H9 (cell line): ENCODE measurements at regions not wholly inside any gene's neighbourhood (a gene's known extent, or its start where the extent isn't known, plus 50 kb on each side); places are given as distances from the start of the nearest gene placed in this dataset.

Experiments
- DNase-seq: peaks from one replicate; pipeline ENCODE4 v3.0.0-alpha.2; 2017
- H2AFZ ChIP-seq: one replicate; pipeline ENCODE4 v1.6.1; 2013; ENCODE audit warnings: mild to moderate bottlenecking, low read length, control low read depth, moderate library complexity
- H2AK5ac ChIP-seq: 2 replicates; pipeline ENCODE4 v1.6.1; 2013; ENCODE audit warnings: low read length, control low read depth, mixed read lengths; ENCODE audit not compliant: insufficient read length
- H2BK120ac ChIP-seq: one replicate; pipeline ENCODE4 v1.6.1; 2013; ENCODE audit warnings: low read depth, mild to moderate bottlenecking, low read length, control low read depth, inconsistent platforms; ENCODE audit not compliant: poor library complexity, severe bottlenecking
- H2BK12ac ChIP-seq: 2 replicates; pipeline ENCODE4 v1.6.1; 2013; ENCODE audit warnings: low read length, control low read depth, mixed read lengths, low read depth; ENCODE audit not compliant: insufficient read length
- H2BK15ac ChIP-seq: 2 replicates; pipeline ENCODE4 v1.6.1; 2013; ENCODE audit warnings: low read depth, low read length, control low read depth
- H2BK20ac ChIP-seq: one replicate; pipeline ENCODE4 v1.6.1; 2013; ENCODE audit warnings: low read depth, mild to moderate bottlenecking, low read length, control low read depth, inconsistent platforms; ENCODE audit not compliant: poor library complexity, severe bottlenecking
- H2BK5ac ChIP-seq: 2 replicates; pipeline ENCODE4 v1.6.1; 2013; ENCODE audit warnings: low read length, control low read depth, mixed read lengths; ENCODE audit not compliant: insufficient read length
- H3K14ac ChIP-seq: 2 replicates; pipeline ENCODE4 v1.6.1; 2013; ENCODE audit warnings: low read length, control low read depth; ENCODE audit not compliant: insufficient read depth
- H3K18ac ChIP-seq: 2 replicates; pipeline ENCODE4 v1.6.1; 2013; ENCODE audit warnings: low read depth, mild to moderate bottlenecking, mixed read lengths, low read length, control low read depth; ENCODE audit not compliant: insufficient read length
- H3K23ac ChIP-seq: 2 replicates; pipeline ENCODE4 v1.6.1; 2013; ENCODE audit warnings: low read length, control low read depth, mixed read lengths, low read depth; ENCODE audit not compliant: insufficient read length
- H3K23me2 ChIP-seq: 2 replicates; pipeline ENCODE4 v1.6.1; 2013; ENCODE audit warnings: low read depth, mild to moderate bottlenecking, mixed read lengths, low read length, control low read depth; ENCODE audit not compliant: insufficient read length, poor library complexity, severe bottlenecking
- H3K27ac ChIP-seq: 2 replicates; pipeline ENCODE4 v1.5.1; 2013; ENCODE audit warnings: low read length, control low read depth, mixed read lengths, low read depth; ENCODE audit not compliant: insufficient read length
- H3K27me3 ChIP-seq: 2 replicates; pipeline ENCODE4 v1.6.1; 2013; ENCODE audit warnings: low read length, control low read depth, inconsistent platforms; ENCODE audit not compliant: insufficient read depth
- H3K4ac ChIP-seq: 2 replicates; pipeline ENCODE4 v1.6.1; 2013; ENCODE audit warnings: low read depth, mild to moderate bottlenecking, control low read depth, inconsistent platforms, low read length, moderate library complexity
- H3K4me1 ChIP-seq: 2 replicates; pipeline ENCODE4 v1.6.1; 2013; ENCODE audit warnings: low read length, control low read depth, inconsistent platforms; ENCODE audit not compliant: insufficient read depth
- H3K4me2 ChIP-seq: 2 replicates; pipeline ENCODE4 v1.6.1; 2013; ENCODE audit warnings: low read length, control low read depth, mixed read lengths; ENCODE audit not compliant: insufficient read length, insufficient read depth
- H3K56ac ChIP-seq: 2 replicates; pipeline ENCODE4 v1.6.1; 2013; ENCODE audit warnings: low read depth, mild to moderate bottlenecking, mixed read lengths, low read length, control low read depth; ENCODE audit not compliant: insufficient read length
- H3K79me1 ChIP-seq: 2 replicates; pipeline ENCODE4 v1.6.1; 2013; ENCODE audit warnings: low read depth, mild to moderate bottlenecking, moderate library complexity, low read length, control low read depth, inconsistent platforms; ENCODE audit not compliant: insufficient read depth, poor library complexity, severe bottlenecking
- H3K79me2 ChIP-seq: 2 replicates; pipeline ENCODE4 v1.6.1; 2013; ENCODE audit warnings: low read length, control low read depth, inconsistent platforms; ENCODE audit not compliant: insufficient read depth
- H3K9ac ChIP-seq: 2 replicates; pipeline ENCODE4 v1.6.1; 2013; ENCODE audit warnings: low read length, control low read depth, mixed read lengths; ENCODE audit not compliant: insufficient read length; ENCODE audit errors: extremely low read depth
- H3K9me3 ChIP-seq: one replicate; pipeline ENCODE4 v1.6.1; 2013; ENCODE audit warnings: low read depth, low read length, inconsistent platforms; ENCODE audit not compliant: control insufficient read depth
- H3T11ph ChIP-seq: one replicate; pipeline ENCODE4 v1.6.1; 2013; ENCODE audit warnings: mild to moderate bottlenecking, low read length, control low read depth, inconsistent platforms
- H4K20me1 ChIP-seq: one replicate; pipeline ENCODE4 v1.6.1; 2013; ENCODE audit not compliant: control insufficient read depth, insufficient read length, insufficient read depth
- H4K5ac ChIP-seq: 2 replicates; pipeline ENCODE4 v1.6.1; 2013; ENCODE audit warnings: low read depth, mild to moderate bottlenecking, mixed read lengths, low read length, control low read depth; ENCODE audit not compliant: insufficient read length
- H4K8ac ChIP-seq: replicated peaks from 2 replicates; pipeline ENCODE4 v1.6.1; 2013; ENCODE audit warnings: low read length, control low read depth, mixed read lengths, low read depth; ENCODE audit not compliant: insufficient read length
- H4K91ac ChIP-seq: 2 replicates; pipeline ENCODE4 v1.6.1; 2013; ENCODE audit warnings: low read depth, mild to moderate bottlenecking, moderate library complexity, mixed read lengths, low read length, control low read depth; ENCODE audit not compliant: insufficient read length
- H3K27ac Mint-ChIP-seq, 3 experiments: 2 replicates in 2 of 3; 3 replicates in 1 of 3; pipeline ENCODE4 v1.8.0; 2020 to 2021; ENCODE audit warnings: mixed read lengths in 3 of 3, mild to moderate bottlenecking in 1 of 3, moderate library complexity in 1 of 3
- H3K27me3 Mint-ChIP-seq: 2 replicates; pipeline ENCODE4 v1.8.0; 2021; ENCODE audit warnings: low read depth, mild to moderate bottlenecking, moderate library complexity, mixed read lengths
- H3K36me3 Mint-ChIP-seq, 3 experiments: 2 replicates in 2 of 3; 3 replicates in 1 of 3; pipeline ENCODE4 v1.8.0; 2020 to 2021; ENCODE audit warnings: low read depth in 3 of 3, mixed read lengths in 3 of 3; ENCODE audit not compliant: insufficient read depth in 1 of 3
- H3K4me1 Mint-ChIP-seq, 2 experiments: 2 replicates each; pipeline ENCODE4 v1.8.0; 2020; ENCODE audit warnings: mixed read lengths in 2 of 2
- H3K4me3 Mint-ChIP-seq, 2 experiments: 2 replicates in 1 of 2; 3 replicates in 1 of 2; pipeline ENCODE4 v1.8.0; 2020 to 2021; ENCODE audit warnings: mild to moderate bottlenecking in 2 of 2, mixed read lengths in 2 of 2, moderate library complexity in 1 of 2
- H3K9me3 Mint-ChIP-seq, 2 experiments: 2 replicates in 1 of 2; 3 replicates in 1 of 2; pipeline ENCODE4 v1.8.0; 2020; ENCODE audit warnings: mild to moderate bottlenecking in 2 of 2, mixed read lengths in 2 of 2, moderate library complexity in 1 of 2
- WGBS: extraction: QIAGEN DNeasy Blood & Tissue Kit; methylation state at CpG from one replicate; pipeline ENCODE4 v1.1.7; 2013; ENCODE audit warnings: missing lambda C conversion rate, low lambda C conversion rate, mixed read lengths; ENCODE audit not compliant: insufficient read length; ENCODE audit errors: extremely low coverage; 5-methylcytosine and 5-hydroxymethylcytosine counted together
- TF ChIP-seq, protein P1 (sequence below): fragments of 200-600 bp; sonication (generic); conservative IDR thresholded peaks from 3 replicates; pipeline ENCODE4 v1.8.0; 2021; ENCODE audit warnings: antibody characterized with exemption, mild to moderate bottlenecking

DNA sequence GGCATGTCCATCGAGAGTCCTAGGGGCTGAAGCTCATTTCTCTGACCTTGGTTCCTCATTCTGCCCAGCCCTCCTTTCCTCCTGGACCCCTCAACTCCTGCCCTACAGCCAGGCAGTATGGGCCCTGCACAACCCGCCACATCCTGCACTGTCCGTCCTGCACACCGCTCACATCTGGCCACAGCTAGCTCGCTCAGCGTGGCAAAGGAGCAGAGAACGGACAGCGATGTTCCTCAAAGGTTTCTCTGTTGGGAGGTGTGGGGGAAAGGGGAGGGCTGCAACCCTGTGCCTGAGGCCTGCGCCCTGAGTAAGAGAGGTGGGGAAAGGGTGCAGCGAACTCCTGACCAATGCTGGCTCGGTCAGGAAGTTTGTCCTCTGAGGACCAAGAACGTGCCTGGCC lies 90.1 kb downstream of the PXDC1 start:
- Mint-ChIP-seq H3K9me3 (no peaks in the 10 kb centered on the region), H3K27ac (no peak overlapping the region)
- H2BK120ac ChIP-seq = no peak overlapping the region

More for the DNA sequence above, 90.1 kb downstream of the PXDC1 start:
- TF ChIP-seq, protein P1, sequence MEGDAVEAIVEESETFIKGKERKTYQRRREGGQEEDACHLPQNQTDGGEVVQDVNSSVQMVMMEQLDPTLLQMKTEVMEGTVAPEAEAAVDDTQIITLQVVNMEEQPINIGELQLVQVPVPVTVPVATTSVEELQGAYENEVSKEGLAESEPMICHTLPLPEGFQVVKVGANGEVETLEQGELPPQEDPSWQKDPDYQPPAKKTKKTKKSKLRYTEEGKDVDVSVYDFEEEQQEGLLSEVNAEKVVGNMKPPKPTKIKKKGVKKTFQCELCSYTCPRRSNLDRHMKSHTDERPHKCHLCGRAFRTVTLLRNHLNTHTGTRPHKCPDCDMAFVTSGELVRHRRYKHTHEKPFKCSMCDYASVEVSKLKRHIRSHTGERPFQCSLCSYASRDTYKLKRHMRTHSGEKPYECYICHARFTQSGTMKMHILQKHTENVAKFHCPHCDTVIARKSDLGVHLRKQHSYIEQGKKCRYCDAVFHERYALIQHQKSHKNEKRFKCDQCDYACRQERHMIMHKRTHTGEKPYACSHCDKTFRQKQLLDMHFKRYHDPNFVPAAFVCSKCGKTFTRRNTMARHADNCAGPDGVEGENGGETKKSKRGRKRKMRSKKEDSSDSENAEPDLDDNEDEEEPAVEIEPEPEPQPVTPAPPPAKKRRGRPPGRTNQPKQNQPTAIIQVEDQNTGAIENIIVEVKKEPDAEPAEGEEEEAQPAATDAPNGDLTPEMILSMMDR = no peak
- Histone ChIP-seq H3K79me1 (no peaks in the 10 kb centered on the region), H2BK5ac (no peak overlapping the region), H3K4ac (no peak overlapping the region), H4K91ac (no peak overlapping the region), H2BK20ac (no peak overlapping the region), H4K8ac (no peak overlapping the region), H3K27ac (no peak overlapping the region), H2AK5ac (no peak overlapping the region), H3K79me2 (no peaks in the 10 kb centered on the region), H3K27me3 (no peaks in the 10 kb centered on the region), H2BK12ac (no peak overlapping the region), H4K5ac (no peak overlapping the region), H2AFZ (no peak overlapping the region), H3K9me3 (no peaks in the 10 kb centered on the region), H3K14ac (no peak overlapping the region; the same call in 1 of the 2 replicates), H3K4me1 (peaks cover 12% of the 10 kb centered on the region), H4K20me1 (no peaks in the 10 kb centered on the region), H3K56ac (no peak overlapping the region), H3K18ac (no peak overlapping the region), H3K4me2 (no peak overlapping the region), H3K23me2 (no peaks in the 10 kb centered on the region), H3K9ac (no peak overlapping the region), H3K23ac (no peak overlapping the region), H2BK15ac (no peak overlapping the region), H3T11ph (no peak overlapping the region)
- peaks cover 17% of the 10 kb centered on the region in 2 experiments for H3K4me1 Mint-ChIP-seq
- peaks cover 4% of the 10 kb centered on the region for H3K27me3 Mint-ChIP-seq
- no peak for DNase-seq
- no CpG with 5 or more reads among the region's 12 CpGs for WGBS
- H3K4me3 Mint-ChIP-seq = no peak overlapping the region
- no peaks in the 10 kb centered on the region for H3K36me3 Mint-ChIP-seq
